ENCODE measurements at regions not wholly inside any gene's neighbourhood (a gene's known extent, or its start where the extent isn't known, plus 50 kb on each side); places are given as distances from the start of the nearest gene placed in this dataset.

DNA sequence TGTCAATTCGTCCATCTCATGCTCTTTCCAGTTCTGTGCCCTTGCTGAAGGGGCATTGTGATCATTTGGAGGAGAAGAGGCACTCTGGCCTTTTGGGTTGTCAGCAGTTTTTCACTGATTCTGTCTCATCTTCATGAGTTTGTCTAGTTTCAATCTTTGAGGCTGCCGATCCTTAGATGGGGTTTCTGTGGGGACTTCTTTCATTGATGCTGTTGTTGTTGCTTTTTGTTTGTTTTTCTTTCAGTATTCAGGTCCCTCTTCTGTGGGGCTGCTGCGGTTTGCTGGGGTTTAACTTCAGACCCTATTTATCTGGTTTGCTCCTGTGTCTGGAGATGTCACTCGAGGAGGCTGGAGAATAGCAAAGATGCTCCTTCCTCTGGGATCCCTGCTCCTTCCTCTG is 224.3 kb downstream of the JRKL start:
- Histone ChIP-seq H3K18ac (ENCODE audit: low read length) (no peak overlapping the region), H4K8ac (ENCODE audit: low read depth, low read length) (no peak overlapping the region), H3K9ac (ENCODE audit: low read length) (no peak overlapping the region), H3K56ac (ENCODE audit: low read length) (no peak overlapping the region), H3K4me2 (ENCODE audit: low read length) (no peak overlapping the region), H3K23ac (ENCODE audit: low read length) (no peak overlapping the region), H3K36me3 (ENCODE audit: control insufficient read depth, insufficient read depth, low read length) (no peaks in the 10 kb centered on the region), H3K27ac (ENCODE audit: low read depth, low read length) (no peak overlapping the region), H2BK120ac (ENCODE audit: low read depth, low read length) (no peak overlapping the region), H3K4me3 (ENCODE audit: low read length) (no peak overlapping the region), H2BK15ac (replicated peaks; ENCODE audit: low read depth) (no peak overlapping the region), H2BK5ac (ENCODE audit: low read length) (no peak overlapping the region), H3K79me1 (ENCODE audit: low read length) (no peaks in the 10 kb centered on the region), H4K5ac (ENCODE audit: low read length) (no peak overlapping the region), H3K4me1 (ENCODE audit: control insufficient read depth, low read depth, low read length) (no peaks in the 10 kb centered on the region), H2AK5ac (ENCODE audit: low read length) (no peak overlapping the region), H3K27me3 (ENCODE audit: insufficient read depth, low read length, poor library complexity) (no peaks in the 10 kb centered on the region), H3K79me2 (ENCODE audit: control insufficient read depth, insufficient read depth, low read length) (no peaks in the 10 kb centered on the region), H3K4ac (ENCODE audit: low read depth, low read length) (no peak overlapping the region)
- WGBS (ENCODE audit: extremely low coverage, insufficient coverage, low lambda C conversion rate) = no CpG with 5 or more reads among the region's 4 CpGs
- no peak for DNase-seq

GRCh38 chr11:96614846-96615245 is 225.0 kb downstream of the JRKL start:
- Histone ChIP-seq H4K5ac (ENCODE audit: low read length) (no peak overlapping the region), H2BK120ac (ENCODE audit: low read depth, low read length) (no peak overlapping the region), H2BK15ac (replicated peaks; ENCODE audit: low read depth) (no peak overlapping the region), H3K18ac (ENCODE audit: low read length) (no peak overlapping the region), H3K4me2 (ENCODE audit: low read length) (no peak overlapping the region), H4K8ac (ENCODE audit: low read depth, low read length) (no peak overlapping the region), H3K9ac (ENCODE audit: low read length) (no peak overlapping the region), H3K79me2 (ENCODE audit: control insufficient read depth, insufficient read depth, low read length) (no peaks in the 10 kb centered on the region), H3K4me1 (ENCODE audit: control insufficient read depth, low read depth, low read length) (no peaks in the 10 kb centered on the region), H3K4ac (ENCODE audit: low read depth, low read length) (no peak overlapping the region), H3K56ac (ENCODE audit: low read length) (peak overlapping the region; percentile 39), H3K79me1 (ENCODE audit: low read length) (no peaks in the 10 kb centered on the region), H3K27me3 (ENCODE audit: insufficient read depth, low read length, poor library complexity) (no peaks in the 10 kb centered on the region), H3K23ac (ENCODE audit: low read length) (no peak overlapping the region), H2BK5ac (ENCODE audit: low read length) (peak overlapping the region; percentile 17), H3K27ac (ENCODE audit: low read depth, low read length) (peak overlapping the region; percentile 12), H2AK5ac (ENCODE audit: low read length) (no peak overlapping the region), H3K4me3 (ENCODE audit: low read length) (no peak overlapping the region), H3K36me3 (ENCODE audit: control insufficient read depth, insufficient read depth, low read length) (no peaks in the 10 kb centered on the region)
- DNase-seq = peak; percentile 36
- WGBS (ENCODE audit: extremely low coverage, insufficient coverage, low lambda C conversion rate) = no CpG with 5 or more reads among the region's 4 CpGs

GRCh38 chr11:96620464-96621044 is 230.7 kb downstream of the JRKL start:
- Histone ChIP-seq H3K27ac (ENCODE audit: low read depth, low read length) (no peak overlapping the region), H3K9ac (ENCODE audit: low read length) (no peak overlapping the region), H3K27me3 (ENCODE audit: insufficient read depth, low read length, poor library complexity) (no peaks in the 10 kb centered on the region), H2AK5ac (ENCODE audit: low read length) (no peak overlapping the region), H3K4me3 (ENCODE audit: low read length) (no peak overlapping the region), H2BK5ac (ENCODE audit: low read length) (no peak overlapping the region), H3K56ac (ENCODE audit: low read length) (no peak overlapping the region), H3K4ac (ENCODE audit: low read depth, low read length) (no peak overlapping the region), H3K36me3 (ENCODE audit: control insufficient read depth, insufficient read depth, low read length) (no peaks in the 10 kb centered on the region), H3K4me2 (ENCODE audit: low read length) (no peak overlapping the region), H3K23ac (ENCODE audit: low read length) (no peak overlapping the region), H3K4me1 (ENCODE audit: control insufficient read depth, low read depth, low read length) (no peaks in the 10 kb centered on the region), H2BK120ac (ENCODE audit: low read depth, low read length) (no peak overlapping the region), H3K18ac (ENCODE audit: low read length) (no peak overlapping the region), H2BK15ac (replicated peaks; ENCODE audit: low read depth) (no peak overlapping the region), H3K79me1 (ENCODE audit: low read length) (no peaks in the 10 kb centered on the region), H3K79me2 (ENCODE audit: control insufficient read depth, insufficient read depth, low read length) (no peaks in the 10 kb centered on the region), H4K5ac (ENCODE audit: low read length) (no peak overlapping the region), H4K8ac (ENCODE audit: low read depth, low read length) (no peak overlapping the region)
- no CpG with 5 or more reads among the region's 1 CpG for WGBS (ENCODE audit: extremely low coverage, insufficient coverage, low lambda C conversion rate)
- no peak for DNase-seq

GRCh38 chr11:96621161-96621560 is 231.3 kb downstream of the JRKL start:
- Histone ChIP-seq H3K4me3 (ENCODE audit: low read length) (no peak overlapping the region), H2BK5ac (ENCODE audit: low read length) (no peak overlapping the region), H3K27ac (ENCODE audit: low read depth, low read length) (no peak overlapping the region), H3K23ac (ENCODE audit: low read length) (no peak overlapping the region), H3K18ac (ENCODE audit: low read length) (no peak overlapping the region), H3K4ac (ENCODE audit: low read depth, low read length) (no peak overlapping the region), H3K9ac (ENCODE audit: low read length) (no peak overlapping the region), H3K36me3 (ENCODE audit: control insufficient read depth, insufficient read depth, low read length) (no peaks in the 10 kb centered on the region), H4K5ac (ENCODE audit: low read length) (no peak overlapping the region), H3K27me3 (ENCODE audit: insufficient read depth, low read length, poor library complexity) (no peaks in the 10 kb centered on the region), H3K4me1 (ENCODE audit: control insufficient read depth, low read depth, low read length) (no peaks in the 10 kb centered on the region), H3K56ac (ENCODE audit: low read length) (no peak overlapping the region), H3K79me1 (ENCODE audit: low read length) (no peaks in the 10 kb centered on the region), H3K79me2 (ENCODE audit: control insufficient read depth, insufficient read depth, low read length) (no peaks in the 10 kb centered on the region), H4K8ac (ENCODE audit: low read depth, low read length) (no peak overlapping the region), H2BK15ac (replicated peaks; ENCODE audit: low read depth) (no peak overlapping the region), H2AK5ac (ENCODE audit: low read length) (no peak overlapping the region), H3K4me2 (ENCODE audit: low read length) (no peak overlapping the region), H2BK120ac (ENCODE audit: low read depth, low read length) (no peak overlapping the region)
- DNase-seq = no peak
- WGBS (ENCODE audit: extremely low coverage, insufficient coverage, low lambda C conversion rate) = no CpG with 5 or more reads among the region's 1 CpG

DNA sequence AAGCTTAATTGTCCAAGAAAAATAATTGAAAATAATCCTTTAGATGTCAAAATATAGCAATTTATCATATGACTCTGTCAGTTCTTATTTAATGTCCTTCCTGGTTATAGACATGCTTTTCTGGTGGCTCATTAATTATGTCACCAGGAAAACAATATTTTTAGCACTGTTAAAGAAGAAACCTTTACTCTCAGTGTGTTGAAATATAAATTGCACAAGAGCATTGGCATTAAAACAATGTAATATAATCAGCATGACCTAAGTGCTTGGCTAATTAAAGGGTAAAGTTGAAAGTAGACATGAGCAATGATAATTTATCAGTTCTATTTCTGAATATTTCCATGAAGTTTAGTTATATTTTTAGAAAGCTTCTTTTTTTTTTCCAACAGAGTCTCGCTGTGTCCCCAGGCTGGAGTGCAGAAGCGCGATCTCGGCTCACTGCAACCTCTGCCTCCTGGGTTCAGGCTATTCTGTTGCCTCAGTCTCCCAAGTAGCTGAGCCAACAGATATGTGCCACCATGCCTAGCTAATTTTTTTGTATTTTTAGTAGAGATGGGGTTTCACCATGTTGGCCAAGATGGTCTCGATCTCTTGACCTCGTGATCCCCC is 232.3 kb downstream of the JRKL start:
- Histone ChIP-seq H3K4me2 (ENCODE audit: low read length) (no peak overlapping the region), H2BK120ac (ENCODE audit: low read depth, low read length) (no peak overlapping the region), H4K5ac (ENCODE audit: low read length) (no peak overlapping the region), H3K4me1 (ENCODE audit: control insufficient read depth, low read depth, low read length) (no peaks in the 10 kb centered on the region), H3K4ac (ENCODE audit: low read depth, low read length) (no peak overlapping the region), H3K79me2 (ENCODE audit: control insufficient read depth, insufficient read depth, low read length) (no peaks in the 10 kb centered on the region), H3K23ac (ENCODE audit: low read length) (no peak overlapping the region), H2BK15ac (replicated peaks; ENCODE audit: low read depth) (no peak overlapping the region), H2AK5ac (ENCODE audit: low read length) (no peak overlapping the region), H3K9ac (ENCODE audit: low read length) (no peak overlapping the region), H3K56ac (ENCODE audit: low read length) (no peak overlapping the region), H3K4me3 (ENCODE audit: low read length) (no peak overlapping the region), H3K36me3 (ENCODE audit: control insufficient read depth, insufficient read depth, low read length) (no peaks in the 10 kb centered on the region), H3K79me1 (ENCODE audit: low read length) (no peaks in the 10 kb centered on the region), H3K18ac (ENCODE audit: low read length) (no peak overlapping the region), H4K8ac (ENCODE audit: low read depth, low read length) (no peak overlapping the region), H3K27me3 (ENCODE audit: insufficient read depth, low read length, poor library complexity) (no peaks in the 10 kb centered on the region), H3K27ac (ENCODE audit: low read depth, low read length) (no peak overlapping the region), H2BK5ac (ENCODE audit: low read length) (no peak overlapping the region)
- no CpG with 5 or more reads among the region's 6 CpGs for whole genome bisulfite sequencing (ENCODE audit: extremely low coverage, insufficient coverage, low lambda C conversion rate)
- DNase-seq = no peak

- H2BK15ac ChIP-seq (replicated peaks; ENCODE audit: low read depth) = no peak overlapping the region
- no peak overlapping the region for H3K4ac ChIP-seq (ENCODE audit: low read depth, low read length)
- WGBS (ENCODE audit: extremely low coverage, insufficient coverage, low lambda C conversion rate) = no CpG with 5 or more reads among the region's 2 CpGs
Measured at GRCh38 chr11:96624126-96624525, 234.3 kb downstream of the JRKL start.

More at GRCh38 chr11:96624126-96624525, 234.3 kb downstream of the JRKL start:
- Histone ChIP-seq H3K79me1 (ENCODE audit: low read length) (no peaks in the 10 kb centered on the region), H2BK120ac (ENCODE audit: low read depth, low read length) (no peak overlapping the region), H3K18ac (ENCODE audit: low read length) (no peak overlapping the region), H2BK5ac (ENCODE audit: low read length) (no peak overlapping the region), H3K27me3 (ENCODE audit: insufficient read depth, low read length, poor library complexity) (no peaks in the 10 kb centered on the region), H3K79me2 (ENCODE audit: control insufficient read depth, insufficient read depth, low read length) (no peaks in the 10 kb centered on the region), H3K36me3 (ENCODE audit: control insufficient read depth, insufficient read depth, low read length) (no peaks in the 10 kb centered on the region), H3K27ac (ENCODE audit: low read depth, low read length) (no peak overlapping the region), H3K4me1 (ENCODE audit: control insufficient read depth, low read depth, low read length) (no peaks in the 10 kb centered on the region), H3K56ac (ENCODE audit: low read length) (no peak overlapping the region), H3K23ac (ENCODE audit: low read length) (no peak overlapping the region), H4K8ac (ENCODE audit: low read depth, low read length) (no peak overlapping the region), H2AK5ac (ENCODE audit: low read length) (no peak overlapping the region), H3K9ac (ENCODE audit: low read length) (no peak overlapping the region), H4K5ac (ENCODE audit: low read length) (no peak overlapping the region), H3K4me3 (ENCODE audit: low read length) (no peak overlapping the region), H3K4me2 (ENCODE audit: low read length) (no peak overlapping the region)
- DNase-seq = no peak

All from mesendoderm (in vitro differentiated cells).